HEK293 (cell line): ENCODE measurements at regions not wholly inside any gene's neighbourhood (a gene's known extent, or its start where the extent isn't known, plus 50 kb on each side); places are given as distances from the start of the nearest gene placed in this dataset.

ENCODE experiments used
- KLF1 ChIP-seq: fragments of 450-650 bp; formaldehyde crosslinking; IDR thresholded peaks from 2 replicates; pipeline ENCODE4 v1.5.1; 2016; ENCODE audit warnings: missing biosample characterization, missing genetic modification characterization
- REST ChIP-seq: fragments of 450-650 bp; formaldehyde crosslinking; IDR thresholded peaks from 2 replicates; pipeline ENCODE4 v1.5.1; 2016; ENCODE audit warnings: missing biosample characterization, missing genetic modification characterization
- SCRT1 ChIP-seq: fragments of 450-650 bp; formaldehyde crosslinking; IDR thresholded peaks from 2 replicates; pipeline ENCODE4 v1.5.1; 2016; ENCODE audit warnings: missing biosample characterization, missing genetic modification characterization, borderline replicate concordance
- ZNF114 ChIP-seq: fragments of 450-650 bp; formaldehyde crosslinking; IDR thresholded peaks from 2 replicates; pipeline ENCODE4 v1.5.0; 2017; ENCODE audit warnings: missing biosample characterization, missing genetic modification characterization
- ZNF214 ChIP-seq: fragments of 450-650 bp; formaldehyde crosslinking; IDR thresholded peaks from 2 replicates; pipeline ENCODE4 v1.5.1; 2017; ENCODE audit warnings: missing biosample characterization, mild to moderate bottlenecking, missing genetic modification characterization, borderline replicate concordance
- ZNF302 ChIP-seq: fragments of 450-650 bp; formaldehyde crosslinking; IDR thresholded peaks from 2 replicates; pipeline ENCODE4 v1.5.1; 2016; ENCODE audit warnings: missing biosample characterization, missing genetic modification characterization, low read depth
- ZNF580 ChIP-seq: fragments of 450-650 bp; formaldehyde crosslinking; IDR thresholded peaks from 2 replicates; pipeline ENCODE4 v1.5.1; 2016; ENCODE audit warnings: missing biosample characterization, missing genetic modification characterization
- ZNF843 ChIP-seq: fragments of 450-650 bp; formaldehyde crosslinking; IDR thresholded peaks from 2 replicates; pipeline ENCODE4 v1.5.1; 2016; ENCODE audit warnings: missing biosample characterization, missing genetic modification characterization
- TF ChIP-seq, protein P1 (sequence below): fragments of 450-650 bp; formaldehyde crosslinking; IDR thresholded peaks from 2 replicates; pipeline ENCODE4 v1.5.1; 2016; ENCODE audit warnings: missing biosample characterization, missing genetic modification characterization

- TF ChIP-seq, protein P1, sequence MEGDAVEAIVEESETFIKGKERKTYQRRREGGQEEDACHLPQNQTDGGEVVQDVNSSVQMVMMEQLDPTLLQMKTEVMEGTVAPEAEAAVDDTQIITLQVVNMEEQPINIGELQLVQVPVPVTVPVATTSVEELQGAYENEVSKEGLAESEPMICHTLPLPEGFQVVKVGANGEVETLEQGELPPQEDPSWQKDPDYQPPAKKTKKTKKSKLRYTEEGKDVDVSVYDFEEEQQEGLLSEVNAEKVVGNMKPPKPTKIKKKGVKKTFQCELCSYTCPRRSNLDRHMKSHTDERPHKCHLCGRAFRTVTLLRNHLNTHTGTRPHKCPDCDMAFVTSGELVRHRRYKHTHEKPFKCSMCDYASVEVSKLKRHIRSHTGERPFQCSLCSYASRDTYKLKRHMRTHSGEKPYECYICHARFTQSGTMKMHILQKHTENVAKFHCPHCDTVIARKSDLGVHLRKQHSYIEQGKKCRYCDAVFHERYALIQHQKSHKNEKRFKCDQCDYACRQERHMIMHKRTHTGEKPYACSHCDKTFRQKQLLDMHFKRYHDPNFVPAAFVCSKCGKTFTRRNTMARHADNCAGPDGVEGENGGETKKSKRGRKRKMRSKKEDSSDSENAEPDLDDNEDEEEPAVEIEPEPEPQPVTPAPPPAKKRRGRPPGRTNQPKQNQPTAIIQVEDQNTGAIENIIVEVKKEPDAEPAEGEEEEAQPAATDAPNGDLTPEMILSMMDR = no peak
- TF ChIP-seq ZNF114 (no peak), ZNF843 (no peak), KLF1 (tag by site-specific recombination) (no peak), ZNF214 (tag by site-specific recombination) (no peak), ZNF302 (tag by site-specific recombination) (no peak), SCRT1 (tag by site-specific recombination) (no peak), REST (tag by site-specific recombination) (no peak), ZNF580 (tag by site-specific recombination) (no peak)
These were observed 70.7 kb upstream of the FN1 start for GRCh38 chr2:215506604-215506990.
